GM12878 (cell line): ENCODE measurements at regions not wholly inside any gene's neighbourhood (a gene's known extent, or its start where the extent isn't known, plus 50 kb on each side); places are given as distances from the start of the nearest gene placed in this dataset.

Source experiments
- CTCF ChIP-seq, 3 experiments: IDR thresholded peaks in 2 of 3; conservative IDR thresholded peaks in 1 of 3; 2 replicates each; pipeline ENCODE4 v1.5.1; 2011; ENCODE audit warnings: low read depth in 3 of 3, low read length in 3 of 3, mild to moderate bottlenecking in 3 of 3, control low read depth in 2 of 3, moderate library complexity in 2 of 3, inconsistent platforms in 1 of 3, mixed read lengths in 1 of 3; ENCODE audit not compliant: control insufficient read depth in 2 of 3, insufficient read depth in 1 of 3; ENCODE audit errors: extremely low read depth in 1 of 3
- MAX ChIP-seq: IDR thresholded peaks from 2 replicates; pipeline ENCODE4 v1.6.1; 2012; ENCODE audit warnings: low read depth, low read length, improper control_type of control experiment
- POLR2A ChIP-seq: IDR thresholded peaks from 2 replicates; pipeline ENCODE4 v1.6.1; 2011; ENCODE audit warnings: low read depth, mild to moderate bottlenecking, low read length
- POLR2AphosphoS5 ChIP-seq: IDR thresholded peaks from 2 replicates; pipeline ENCODE4 v1.6.1; 2011; ENCODE audit warnings: mild to moderate bottlenecking, low read length, inconsistent platforms
- PRDM15 ChIP-seq: fragments of 450-650 bp; formaldehyde crosslinking; IDR thresholded peaks from 2 replicates; pipeline ENCODE4 v1.4.0; 2020; ENCODE audit warnings: mild to moderate bottlenecking, moderate library complexity

- no peak for TF ChIP-seq PRDM15 (CRISPR knock-in tag)
- TF ChIP-seq MAX: no peak
- TF ChIP-seq POLR2AphosphoS5: no peak
- TF ChIP-seq POLR2A: no peak
- TF ChIP-seq CTCF (IDR thresholded peaks at IDR 0.05 in 2 of 3, conservative IDR thresholded peaks at IDR 0.05 in 1 of 3; ENCODE audit: control insufficient read depth in 2 of 3, extremely low read depth in 1 of 3, insufficient read depth in 1 of 3, low read depth in 3 of 3, low read length in 3 of 3): no peak
Observed at GRCh38 chr12:91276509-91276908, 93.9 kb upstream of the DCN start.
